Motor neuron (in vitro differentiated cells): ENCODE measurements at regions not wholly inside any gene's neighbourhood (a gene's known extent, or its start where the extent isn't known, plus 50 kb on each side); places are given as distances from the start of the nearest gene placed in this dataset.
"Not testable (repeated sequence)": the region's sequence is repeated elsewhere in the genome, so short reads cannot be mapped to it uniquely, and the experiment has no call there.

ENCODE experiments used
- ATAC-seq, 8 experiments: fragments of 200-7000 bp; cut with Tn5 transposase; replicated peaks in 6 of 8; 2 replicates each; pipeline ENCODE4 v1.8.0; 2021; ENCODE audit warnings: mild to moderate bottlenecking in 8 of 8, moderate library complexity in 8 of 8
- H3K27ac ChIP-seq, 2 donors: fragments of 250-450 bp; sonication (Bioruptor Pico); 2 replicates each; pipeline ENCODE4 v1.9.0; 2021; ENCODE audit warnings: antibody characterized with exemption in 2 of 2, mild to moderate bottlenecking in 2 of 2, moderate library complexity in 1 of 2
- H3K4me1 ChIP-seq, 2 donors: fragments of 250-450 bp; sonication (Bioruptor Pico); replicated peaks in 1 of 2; 2 replicates each; pipeline ENCODE4 v1.6.1; 2021; ENCODE audit warnings: antibody characterized with exemption in 2 of 2, mild to moderate bottlenecking in 2 of 2, moderate library complexity in 1 of 2
- H3K4me3 ChIP-seq, 5 donors: fragments of 250-450 bp; sonication (Bioruptor Pico); 2 replicates each; pipeline ENCODE4 v1.9.0; 2021; ENCODE audit warnings: antibody characterized with exemption in 5 of 5, mild to moderate bottlenecking in 5 of 5, moderate library complexity in 4 of 5
- WGBS, 10 experiments: fragments of 450-650 bp; shearing (Covaris generic); methylation state at CpG; one replicate each; pipeline ENCODE4 v1.0.0; 2022; 5-methylcytosine and 5-hydroxymethylcytosine counted together
- in situ Hi-C, 9 experiments: fragments of 400-800 bp; cut with MboI; loops; one replicate each; pipeline ENCODE4 v1.15.0; 2021; ENCODE audit warnings: low sequenced_read_pairs in 9 of 9, low pct_unique_long_range_greater_than_20kb in 2 of 9; ENCODE audit not compliant: unreplicated experiment in 9 of 9

GRCh38 chr9:90062982-90063381, 458.2 kb downstream of the GADD45G start:
- ATAC-seq, result no peak
- in situ Hi-C loops, result no loop called here
- 0 to 33% (median 13%) methylated on average over 1 of the region's 1 CpG; no CpG with 5 or more reads in 7 of the 10 experiments for WGBS, 10 experiments
- Histone ChIP-seq H3K4me1 (no peaks in the 10 kb centered on the region), H3K4me3 (no peak overlapping the region), H3K27ac (no peak overlapping the region)

- no peak overlapping the region for H3K27ac ChIP-seq
- ATAC-seq, result no peak
- H3K4me3 ChIP-seq, result no peak overlapping the region
- in situ Hi-C loops, result no loop called here
- 0 to 100% (median 60%) methylated on average over 1 to 2 of the region's 2 CpGs; no CpG with 5 or more reads in 1 of the 10 experiments for WGBS, 10 experiments
- H3K4me1 ChIP-seq, result no peaks in the 10 kb centered on the region
Observed at GRCh38 chr9:90064248-90064647, 459.4 kb downstream of the GADD45G start.

DNA sequence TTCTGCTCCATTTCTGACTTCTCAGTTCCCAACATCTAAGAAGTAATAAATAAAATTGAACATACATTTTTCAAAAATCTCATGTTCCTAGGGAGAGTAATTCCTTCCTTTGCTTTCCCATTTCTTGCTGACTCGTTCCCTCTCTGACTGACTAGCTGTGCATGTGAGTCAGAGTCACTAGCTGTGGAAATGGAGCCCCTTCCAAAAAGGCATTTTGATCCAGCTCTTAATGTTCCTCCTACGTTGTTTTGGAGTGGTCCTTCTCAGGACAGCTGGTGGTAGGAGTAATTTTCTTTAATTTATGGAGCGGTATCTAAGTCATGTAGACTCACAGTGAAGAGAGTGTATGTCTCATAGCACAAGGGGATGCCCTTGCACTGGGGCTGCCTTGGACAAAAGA, 460.2 kb downstream of the GADD45G start:
- in situ Hi-C loops, result no loop called here

DNA sequence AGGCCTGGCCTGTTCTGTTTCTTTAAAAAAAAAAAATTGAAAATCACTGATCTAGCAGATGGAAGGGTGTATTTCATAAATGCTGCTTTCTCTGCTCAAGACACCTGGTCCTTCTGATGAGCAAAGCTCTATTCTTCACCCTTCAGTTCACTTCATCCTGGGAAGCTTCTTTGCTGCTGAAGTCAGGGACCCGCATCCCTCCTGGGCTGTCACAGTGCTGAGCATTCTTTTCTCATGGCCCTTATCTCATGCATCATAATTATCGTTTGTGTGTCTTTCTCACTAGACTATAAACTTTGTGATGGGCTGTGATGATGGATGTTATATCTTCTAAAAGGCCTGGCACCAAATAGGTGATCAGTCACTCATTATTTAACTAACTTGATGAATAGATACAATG, 461.0 kb downstream of the GADD45G start:
- no peak for ATAC-seq
- 31 to 100% (median 86%) methylated on average over 1 to 2 of the region's 2 CpGs; no CpG with 5 or more reads in 4 of the 10 experiments for WGBS, 10 experiments
- no peaks in the 10 kb centered on the region for H3K4me1 ChIP-seq
- no peak overlapping the region for H3K4me3 ChIP-seq
- no peak overlapping the region for H3K27ac ChIP-seq
- in situ Hi-C loops, result no loop called here

More for the DNA sequence above, 460.2 kb downstream of the GADD45G start:
- H3K27ac ChIP-seq, result no peak overlapping the region
- peak in 1 of 8 experiments; percentile 20 for ATAC-seq
- no peaks in the 10 kb centered on the region for H3K4me1 ChIP-seq
- no peak overlapping the region for H3K4me3 ChIP-seq
- 0 to 100% (median 79%) methylated on average over 1 to 3 of the region's 3 CpGs for WGBS, 10 experiments

GRCh38 chr9:90069085-90069484, 464.3 kb downstream of the GADD45G start:
- Histone ChIP-seq H3K27ac (no peak overlapping the region), H3K4me3 (no peak overlapping the region), H3K4me1 (peaks cover 0 to 5% of the 10 kb centered on the region in 2 donors)
- in situ Hi-C loops, result no loop called here
- no peak for ATAC-seq
- 13 to 81% (median 50%) methylated on average over 1 to 2 of the region's 2 CpGs; no CpG with 5 or more reads in 1 of the 10 experiments for WGBS, 10 experiments

DNA sequence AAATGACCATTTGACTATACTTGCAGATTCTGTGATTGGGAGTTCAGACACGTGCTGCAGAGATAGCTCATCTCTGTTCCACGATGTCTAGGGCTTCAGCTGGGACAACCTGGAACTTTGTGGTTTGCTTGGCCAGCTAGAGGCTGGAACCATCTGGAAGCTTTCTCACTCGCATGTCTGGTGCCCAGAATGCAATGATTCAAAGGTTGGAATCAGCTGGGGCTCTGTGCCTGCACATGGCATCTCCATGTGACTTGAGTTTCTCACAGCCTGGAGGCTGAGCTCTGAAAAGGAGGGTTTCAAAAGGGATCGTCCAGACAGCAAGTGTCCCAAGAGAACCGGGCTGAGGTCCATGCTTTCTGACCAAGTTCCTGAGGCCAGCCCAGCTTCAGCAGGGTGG, 465.2 kb downstream of the GADD45G start:
- 0 to 87% (median 72%) methylated on average over 1 to 3 of the region's 5 CpGs; no CpG with 5 or more reads in 3 of the 10 experiments for whole genome bisulfite sequencing, 10 experiments
- no peak overlapping the region for H3K27ac ChIP-seq
- ATAC-seq, result no peak
- H3K4me1 ChIP-seq, result peaks cover 0 to 5% of the 10 kb centered on the region in 2 donors
- in situ Hi-C loops, result no loop called here
- no peak overlapping the region for H3K4me3 ChIP-seq

GRCh38 chr9:90070469-90070868, 465.7 kb downstream of the GADD45G start:
- no peak overlapping the region for H3K4me3 ChIP-seq
- no peak for ATAC-seq
- H3K4me1 ChIP-seq, result peaks cover 0 to 5% of the 10 kb centered on the region in 2 donors
- in situ Hi-C loops, result no loop called here
- no peak overlapping the region for H3K27ac ChIP-seq
- WGBS, 10 experiments, result 14 to 100% (median 55%) methylated on average over 1 of the region's 1 CpG; no CpG with 5 or more reads in 4 of the 10 experiments

DNA sequence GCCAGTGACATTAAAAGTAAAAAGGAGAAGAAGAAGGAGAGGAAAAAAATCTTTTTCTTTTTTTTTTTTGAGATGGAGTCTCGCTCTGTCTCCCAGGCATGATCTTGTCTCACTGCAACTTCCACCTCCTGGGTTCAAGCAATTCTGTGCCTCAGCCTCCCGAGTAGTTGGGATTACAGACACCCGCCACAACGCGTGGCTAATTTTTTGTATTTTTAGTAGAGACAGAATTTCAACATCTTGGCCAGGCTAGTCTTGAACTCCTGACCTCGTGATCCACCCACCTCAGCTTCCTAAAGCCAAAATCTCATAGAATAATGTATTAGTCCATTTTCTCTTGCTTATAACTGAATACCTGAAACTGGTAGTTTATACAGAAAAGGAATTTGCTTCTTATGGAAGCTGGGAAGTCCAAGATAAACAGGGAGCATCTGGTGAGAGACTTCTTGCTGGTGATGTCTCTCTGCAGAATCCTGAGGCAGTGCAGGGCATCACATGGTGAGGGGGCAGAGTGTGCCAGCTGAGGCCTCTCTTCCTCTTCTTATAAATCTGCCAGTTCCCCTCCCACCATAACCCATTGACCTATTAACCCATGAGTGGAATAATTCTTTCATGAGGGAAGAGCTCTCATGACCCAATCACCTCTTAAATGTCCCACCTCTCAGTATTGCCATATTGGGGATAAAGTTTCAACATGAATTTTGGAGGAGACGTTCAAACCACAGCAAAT, 466.3 kb downstream of the GADD45G start:
- no peak for ATAC-seq
- Histone ChIP-seq H3K27ac (no peak overlapping the region), H3K4me3 (no peak overlapping the region), H3K4me1 (peaks cover 0 to 5% of the 10 kb centered on the region in 2 donors)
- in situ Hi-C loops, result no loop called here
- 20 to 96% (median 79%) methylated on average over 2 to 7 of the region's 7 CpGs; no CpG with 5 or more reads in 2 of the 10 experiments for WGBS, 10 experiments

DNA sequence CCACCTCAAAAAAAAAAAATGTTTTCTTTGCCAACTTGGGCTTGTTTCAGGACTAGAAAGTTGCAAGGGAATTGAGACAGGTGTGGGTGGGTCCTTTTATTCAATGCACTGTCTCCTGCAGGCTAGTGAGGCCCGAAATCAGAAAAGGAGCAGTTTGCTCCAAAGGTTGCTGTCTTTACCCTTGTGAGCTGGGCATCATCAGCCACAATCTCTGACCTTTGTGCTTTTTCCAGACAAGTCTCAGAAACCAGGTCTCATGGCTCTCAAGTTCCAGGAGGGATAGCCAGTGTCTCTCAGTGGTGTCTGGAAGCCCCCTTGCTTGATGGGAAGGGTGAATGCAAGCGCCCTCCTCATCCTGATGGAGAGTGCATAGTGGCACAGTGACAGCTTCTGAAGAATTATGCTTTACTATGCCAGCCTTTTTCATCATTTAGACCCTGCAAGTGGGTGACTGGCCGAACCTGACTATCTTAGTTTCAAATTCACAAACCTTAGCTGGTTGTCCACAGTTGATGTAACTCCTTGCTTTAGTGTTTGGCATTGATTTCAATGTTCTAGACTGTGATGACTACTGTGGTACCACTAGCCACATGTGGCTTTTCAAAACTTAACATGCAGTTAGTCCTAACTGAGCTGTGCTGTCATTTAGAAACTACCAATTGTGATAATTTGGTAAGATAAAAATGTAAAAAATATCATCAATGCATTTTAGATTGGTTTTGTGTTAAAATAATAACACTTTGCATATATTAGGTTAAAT, 468.6 kb downstream of the GADD45G start:
- ATAC-seq, result no peak
- H3K4me1 ChIP-seq, result peaks cover 0 to 5% of the 10 kb centered on the region in 2 donors
- H3K4me3 ChIP-seq, result no peak overlapping the region
- H3K27ac ChIP-seq, result no peak overlapping the region
- in situ Hi-C loops, result no loop called here
- WGBS, 10 experiments, result 0 to 100% (median 66%) methylated on average over 1 to 3 of the region's 3 CpGs; no CpG with 5 or more reads in 2 of the 10 experiments

DNA sequence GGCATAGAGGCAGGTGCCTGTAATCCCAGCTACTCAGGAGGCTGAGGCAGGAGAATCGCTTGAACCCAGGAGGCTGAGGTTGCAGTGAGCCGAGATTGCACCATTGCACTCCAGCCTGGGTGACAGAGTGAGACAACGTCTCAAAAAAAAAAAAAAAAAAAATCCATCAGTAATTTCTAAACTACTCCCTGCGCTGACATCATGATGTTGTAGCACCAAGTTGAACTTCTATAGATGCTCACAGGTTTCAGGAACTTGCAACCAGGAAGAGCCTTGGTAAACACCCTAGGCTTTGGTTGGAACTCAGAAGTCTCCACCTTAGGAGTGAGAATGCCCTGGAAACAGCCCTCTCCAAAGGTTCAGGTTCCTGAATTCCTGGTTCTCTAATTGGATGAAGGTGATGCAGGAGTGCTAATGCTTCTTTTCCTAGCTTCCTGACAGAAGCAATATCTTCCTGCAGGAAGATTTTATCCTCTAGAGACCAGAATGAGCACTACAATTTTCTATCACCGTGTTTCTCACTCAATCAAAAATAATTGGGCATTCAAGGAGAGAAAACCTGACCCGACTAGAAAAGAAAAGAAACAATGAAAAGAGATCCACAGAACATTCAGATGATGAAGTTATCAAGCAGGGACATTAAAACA, 469.6 kb downstream of the GADD45G start:
- H3K4me1 ChIP-seq, result peaks cover 0 to 5% of the 10 kb centered on the region in 2 donors
- 23 to 90% (median 66%) methylated on average over 2 to 6 of the region's 6 CpGs for WGBS, 10 experiments
- H3K4me3 ChIP-seq, result no peak overlapping the region
- no peak overlapping the region for H3K27ac ChIP-seq
- in situ Hi-C loops, result no loop called here
- no peak for ATAC-seq

DNA sequence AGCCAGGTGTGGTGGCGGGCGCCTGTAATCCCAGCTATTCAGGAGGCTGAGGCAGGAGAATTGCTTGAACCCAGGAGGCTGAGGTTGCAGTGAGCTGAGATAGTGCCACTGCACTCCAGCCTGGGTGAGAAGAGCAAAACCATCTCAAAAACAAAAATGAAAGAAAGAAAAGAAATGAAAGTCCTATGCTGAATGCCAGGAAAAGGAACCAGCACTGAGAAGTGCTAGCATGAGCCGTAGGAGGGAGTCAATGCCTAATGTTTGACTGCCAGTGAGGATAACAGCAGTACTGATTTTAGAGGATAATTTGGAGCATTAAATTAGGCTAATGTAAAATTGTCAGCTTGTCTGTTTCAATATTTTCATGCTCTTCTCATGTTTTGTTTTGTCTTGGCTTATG, 472.8 kb downstream of the GADD45G start:
- H3K27ac ChIP-seq, ATAC-seq, H3K4me3 ChIP-seq, H3K4me1 ChIP-seq, in situ Hi-C loops: not testable (repeated sequence)
- WGBS, 10 experiments, result 11 to 100% (median 61%) methylated on average over 1 of the region's 3 CpGs; no CpG with 5 or more reads in 4 of the 10 experiments

DNA sequence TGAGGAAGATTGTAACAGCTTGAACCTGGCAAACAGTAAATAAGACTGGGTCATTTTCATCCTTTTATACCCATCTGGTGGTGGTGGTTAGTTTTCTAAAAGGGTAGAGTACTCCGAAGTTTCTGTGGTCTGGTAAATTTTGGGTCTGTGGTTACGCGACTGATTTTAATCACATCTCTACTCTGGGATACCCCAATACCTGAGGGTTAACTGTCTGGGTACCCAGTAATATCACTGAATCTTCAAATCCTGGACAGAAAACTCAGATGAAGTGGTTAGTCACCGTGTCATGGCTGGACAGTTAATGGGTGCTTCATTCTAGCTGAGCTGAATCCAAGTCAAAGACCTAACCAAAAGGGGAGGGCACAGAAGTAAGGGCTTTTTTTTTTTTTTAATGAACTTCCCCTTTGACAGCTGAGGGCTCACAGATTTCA, 474.2 kb downstream of the GADD45G start:
- Histone ChIP-seq H3K4me3 (no peak overlapping the region), H3K27ac (no peak overlapping the region), H3K4me1 (no peaks in the 10 kb centered on the region)
- in situ Hi-C loops, result no loop called here
- ATAC-seq, result no peak
- 50 to 100% (median 87%) methylated on average over 1 to 4 of the region's 4 CpGs; no CpG with 5 or more reads in 1 of the 10 experiments for WGBS, 10 experiments

GRCh38 chr9:90085633-90086032, 480.8 kb downstream of the GADD45G start:
- in situ Hi-C loops, result no loop called here
- ATAC-seq, result no peak
- Histone ChIP-seq H3K4me3 (no peak overlapping the region), H3K27ac (no peak overlapping the region), H3K4me1 (peaks cover 9 to 12% of the 10 kb centered on the region in 2 donors)
- WGBS, 10 experiments, result 6 to 83% (median 71%) methylated on average over 1 to 4 of the region's 4 CpGs; no CpG with 5 or more reads in 1 of the 10 experiments
